ENCODE measurements at regions not wholly inside any gene's neighbourhood (a gene's known extent, or its start where the extent isn't known, plus 50 kb on each side); places are given as distances from the start of the nearest gene placed in this dataset.

- no peak for DNase-seq (ENCODE audit: low read depth)
These were observed 304.9 kb upstream of the TCF21 start for GRCh38 chr6:133583907-133584427.

- no peak for DNase-seq (ENCODE audit: low read depth)
These were observed 304.1 kb upstream of the TCF21 start for GRCh38 chr6:133584823-133585222.

- DNase-seq (ENCODE audit: low read depth), result no peak
These were observed 302.9 kb upstream of the TCF21 start for GRCh38 chr6:133585978-133586377.

GRCh38 chr6:133587546-133588160 is 301.3 kb upstream of the TCF21 start:
- DNase-seq (ENCODE audit: low read depth), result no peak

- DNase-seq (ENCODE audit: low read depth), result no peak
These were observed 298.7 kb upstream of the TCF21 start for GRCh38 chr6:133590196-133590595.

GRCh38 chr6:133590814-133591213 is 298.1 kb upstream of the TCF21 start:
- DNase-seq (ENCODE audit: low read depth), result no peak

- no peak for DNase-seq (ENCODE audit: low read depth)
These were observed 297.6 kb upstream of the TCF21 start for GRCh38 chr6:133591275-133591674.

- DNase-seq (ENCODE audit: low read depth), result no peak
These were observed 294.2 kb upstream of the TCF21 start for GRCh38 chr6:133594652-133595110.

- no peak for DNase-seq (ENCODE audit: low read depth)
These were observed 293.7 kb upstream of the TCF21 start for GRCh38 chr6:133595111-133595761.

GRCh38 chr6:133606852-133607251 is 282.1 kb upstream of the TCF21 start:
- no peak for DNase-seq (ENCODE audit: low read depth)

GRCh38 chr6:133608620-133609019 is 280.3 kb upstream of the TCF21 start:
- no peak for DNase-seq (ENCODE audit: low read depth)

- DNase-seq (ENCODE audit: low read depth), result no peak
These were observed 279.3 kb upstream of the TCF21 start for GRCh38 chr6:133609415-133610226.

- DNase-seq (ENCODE audit: low read depth), result no peak
These were observed 278.6 kb upstream of the TCF21 start for GRCh38 chr6:133610227-133610840.

- no peak for DNase-seq (ENCODE audit: low read depth)
These were observed 277.9 kb upstream of the TCF21 start for GRCh38 chr6:133610971-133611370.

GRCh38 chr6:133612459-133612858 is 276.5 kb upstream of the TCF21 start:
- no peak for DNase-seq (ENCODE audit: low read depth)

GRCh38 chr6:133613211-133613610 is 275.7 kb upstream of the TCF21 start:
- DNase-seq (ENCODE audit: low read depth), result no peak

GRCh38 chr6:133621751-133622150 is 267.2 kb upstream of the TCF21 start:
- no peak for DNase-seq (ENCODE audit: low read depth)

- no peak for DNase-seq (ENCODE audit: low read depth)
These were observed 265.8 kb upstream of the TCF21 start for GRCh38 chr6:133623065-133623464.

- DNase-seq (ENCODE audit: low read depth), result no peak
These were observed 265.3 kb upstream of the TCF21 start for GRCh38 chr6:133623621-133624020.

GRCh38 chr6:133626096-133626666 is 262.7 kb upstream of the TCF21 start:
- DNase-seq (ENCODE audit: low read depth), result no peak

GRCh38 chr6:133629970-133630369 is 258.9 kb upstream of the TCF21 start:
- no peak for DNase-seq (ENCODE audit: low read depth)

GRCh38 chr6:133630651-133631050 is 258.3 kb upstream of the TCF21 start:
- DNase-seq (ENCODE audit: low read depth), result no peak
